ENCODE measurements at regions not wholly inside any gene's neighbourhood (a gene's known extent, or its start where the extent isn't known, plus 50 kb on each side); places are given as distances from the start of the nearest gene placed in this dataset.

DNA sequence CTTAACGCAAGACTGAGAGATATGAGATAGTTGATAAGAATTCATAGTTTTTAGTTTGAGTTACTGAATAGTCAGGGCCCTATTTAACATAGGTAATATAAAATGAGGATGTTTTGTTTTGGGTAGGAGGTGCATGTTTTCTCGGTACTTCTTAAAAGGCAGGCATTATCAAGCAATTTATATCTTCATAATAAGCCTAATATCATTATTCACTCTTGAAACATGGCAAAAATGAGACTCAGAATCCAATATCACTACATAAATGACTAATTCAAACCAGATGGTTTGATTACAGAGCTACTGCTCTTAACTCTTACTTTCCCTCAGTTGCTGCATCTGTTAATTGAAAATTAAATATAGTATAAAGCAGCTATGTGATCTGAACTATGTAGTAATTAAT lies 2038.7 kb downstream of the EFNA5 start:
- TF ChIP-seq POLR2A (IDR thresholded peaks at IDR 0.05; ENCODE audit: low read depth, low read length) (no peak), SMC3 (IDR thresholded peaks at IDR 0.05; ENCODE audit: low read depth, low read length) (no peak), RAD21 (IDR thresholded peaks at IDR 0.05; ENCODE audit: low read length) (no peak), MXI1 (IDR thresholded peaks at IDR 0.05; ENCODE audit: borderline replicate concordance, low read depth, low read length) (no peak), CEBPB (IDR thresholded peaks at IDR 0.05; ENCODE audit: low read depth, low read length) (no peak), RCOR1 (IDR thresholded peaks at IDR 0.05; ENCODE audit: insufficient replicate concordance, low read length) (no peak), NFE2L2 (IDR thresholded peaks at IDR 0.05; ENCODE audit: low read depth, low read length) (no peak), MAFK (IDR thresholded peaks at IDR 0.05; ENCODE audit: low read depth, low read length) (no peak)
- TF ChIP-seq, protein P1, sequence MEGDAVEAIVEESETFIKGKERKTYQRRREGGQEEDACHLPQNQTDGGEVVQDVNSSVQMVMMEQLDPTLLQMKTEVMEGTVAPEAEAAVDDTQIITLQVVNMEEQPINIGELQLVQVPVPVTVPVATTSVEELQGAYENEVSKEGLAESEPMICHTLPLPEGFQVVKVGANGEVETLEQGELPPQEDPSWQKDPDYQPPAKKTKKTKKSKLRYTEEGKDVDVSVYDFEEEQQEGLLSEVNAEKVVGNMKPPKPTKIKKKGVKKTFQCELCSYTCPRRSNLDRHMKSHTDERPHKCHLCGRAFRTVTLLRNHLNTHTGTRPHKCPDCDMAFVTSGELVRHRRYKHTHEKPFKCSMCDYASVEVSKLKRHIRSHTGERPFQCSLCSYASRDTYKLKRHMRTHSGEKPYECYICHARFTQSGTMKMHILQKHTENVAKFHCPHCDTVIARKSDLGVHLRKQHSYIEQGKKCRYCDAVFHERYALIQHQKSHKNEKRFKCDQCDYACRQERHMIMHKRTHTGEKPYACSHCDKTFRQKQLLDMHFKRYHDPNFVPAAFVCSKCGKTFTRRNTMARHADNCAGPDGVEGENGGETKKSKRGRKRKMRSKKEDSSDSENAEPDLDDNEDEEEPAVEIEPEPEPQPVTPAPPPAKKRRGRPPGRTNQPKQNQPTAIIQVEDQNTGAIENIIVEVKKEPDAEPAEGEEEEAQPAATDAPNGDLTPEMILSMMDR (conservative IDR thresholded peaks at IDR 0.05; ENCODE audit: low read depth, low read length), result no peak

Data from IMR-90 (cell line).